GM19397 (cell line): ENCODE measurements at regions not wholly inside any gene's neighbourhood (a gene's known extent, or its start where the extent isn't known, plus 50 kb on each side); places are given as distances from the start of the nearest gene placed in this dataset.
A peak's percentile ranks its signal among the peaks of the same experiment; 100 is the strongest.

ENCODE experiments used
- ATAC-seq: cut with Tn5 transposase; IDR thresholded peaks from one replicate; pipeline ENCODE4 v1.9.1; 2021; ENCODE audit warnings: mild to moderate bottlenecking, moderate library complexity; ENCODE audit not compliant: unreplicated experiment

GRCh38 chrX:134172588-134173259 lies 64.3 kb upstream of the CCDC160 start:
- peak; percentile 41 for ATAC-seq

DNA sequence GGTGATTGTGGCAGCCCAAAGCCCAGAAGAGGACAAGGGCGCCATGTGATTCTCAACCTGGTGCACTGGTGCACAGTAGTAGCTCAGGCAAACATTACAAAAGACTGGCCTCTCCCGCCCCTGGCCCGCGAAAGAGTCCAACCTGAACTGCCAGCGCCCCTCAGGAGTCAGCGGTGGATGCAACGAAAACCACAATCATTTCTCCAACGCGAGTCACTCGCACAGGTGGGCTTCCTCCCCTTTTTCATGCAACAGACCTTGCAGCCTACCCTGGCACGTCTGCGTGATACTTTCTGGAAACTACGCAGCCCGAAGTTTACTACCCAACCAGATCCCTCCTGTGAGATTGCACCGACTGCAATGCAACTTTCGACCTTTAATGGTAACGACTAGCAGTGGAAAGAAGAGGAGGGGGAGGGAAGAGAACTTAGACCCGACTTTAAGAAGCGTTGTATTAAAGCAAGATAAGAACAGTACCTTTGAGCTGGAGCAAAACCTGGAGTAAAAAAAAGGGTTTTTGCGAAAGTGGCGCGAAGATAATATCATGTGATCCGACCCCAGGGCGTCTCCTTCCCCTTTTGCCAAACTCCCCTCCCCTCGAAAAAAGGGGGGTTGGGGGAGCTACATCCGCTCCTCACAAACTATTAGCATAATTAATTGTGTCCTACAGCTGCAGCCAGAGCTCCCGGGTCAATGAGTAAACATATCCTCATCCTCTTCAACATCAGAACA lies 63.3 kb upstream of the CCDC160 start:
- ATAC-seq, result no peak

GRCh38 chrX:134174273-134174660 lies 62.7 kb upstream of the CCDC160 start:
- ATAC-seq, result no peak

- no peak for ATAC-seq
Measured at GRCh38 chrX:134174859-134175258, 62.1 kb upstream of the CCDC160 start.

DNA sequence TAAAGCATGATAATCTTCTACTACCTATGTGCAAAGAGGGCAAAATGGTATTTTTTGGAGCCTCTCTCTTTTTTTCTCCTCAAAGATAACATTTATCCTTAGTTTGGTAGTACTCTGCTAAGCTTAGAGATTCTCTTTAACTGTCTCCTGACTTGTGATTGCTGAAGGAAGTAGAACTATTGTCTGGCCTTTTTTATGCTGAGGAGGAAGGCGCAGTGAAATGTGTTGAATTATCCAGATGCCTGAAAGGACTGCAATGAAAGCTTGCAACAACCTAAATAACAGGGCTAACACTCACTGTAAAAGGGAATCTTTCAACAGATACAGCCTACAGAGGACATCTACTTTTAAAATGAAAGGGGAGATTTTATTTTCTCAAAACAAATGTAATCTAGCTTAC lies 59.5 kb upstream of the CCDC160 start:
- ATAC-seq, result no peak

- ATAC-seq, result no peak
Measured at GRCh38 chrX:134180601-134181274, 56.2 kb upstream of the CCDC160 start.

DNA sequence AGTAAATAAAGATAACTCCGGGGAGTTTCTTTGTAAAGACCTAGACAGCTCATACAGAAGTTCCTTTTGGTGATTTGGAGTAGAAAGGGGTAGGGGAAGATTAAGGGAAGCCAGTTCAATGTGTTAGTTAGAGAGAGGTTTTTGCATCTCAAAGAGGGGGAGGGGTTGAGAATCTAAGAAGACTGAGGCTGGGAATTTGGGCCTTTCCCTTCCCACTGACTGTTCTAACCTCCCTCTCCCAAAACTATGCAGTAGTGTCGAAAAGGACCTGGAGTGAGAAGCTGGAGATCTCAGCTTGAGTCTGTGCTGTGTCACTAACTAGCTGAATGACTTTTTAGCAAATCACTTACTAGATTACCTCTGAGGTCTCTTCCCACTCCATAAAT lies 55.7 kb upstream of the CCDC160 start:
- ATAC-seq, result no peak

- ATAC-seq, result no peak
Measured at GRCh38 chrX:134183665-134184064, 53.3 kb upstream of the CCDC160 start.

DNA sequence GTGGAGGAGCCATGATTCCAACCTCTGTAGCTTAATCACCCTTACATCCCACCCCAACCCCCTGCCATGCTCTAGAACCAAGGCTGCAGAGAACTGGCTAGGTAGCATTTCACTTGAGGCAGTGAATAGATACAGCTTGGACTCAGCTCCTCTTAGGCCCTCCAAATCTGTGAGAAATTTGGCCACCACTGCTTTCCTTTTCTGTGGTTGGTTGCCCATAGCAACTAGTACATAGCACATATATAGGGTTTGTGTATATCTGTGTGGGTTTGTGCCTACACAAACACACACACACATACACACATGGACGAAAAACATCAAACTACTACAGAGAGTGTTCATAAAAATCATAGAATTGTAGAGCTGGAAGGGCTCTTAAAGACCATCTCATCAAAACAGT lies 52.0 kb upstream of the CCDC160 start:
- ATAC-seq, result no peak

GRCh38 chrX:134186362-134187121 lies 50.4 kb upstream of the CCDC160 start:
- peak; percentile 92 for ATAC-seq
